HCT116 (cell line): ENCODE measurements at regions not wholly inside any gene's neighbourhood (a gene's known extent, or its start where the extent isn't known, plus 50 kb on each side); places are given as distances from the start of the nearest gene placed in this dataset.

ENCODE experiments used
- ATAC-seq: fragments of 200-7000 bp; cut with Tn5 transposase; 2 replicates; pipeline ENCODE4 v1.9.1; 2020; ENCODE audit warnings: mild to moderate bottlenecking, moderate library complexity
- BruUV-seq: library from RNA; stranded (reverse); fragments of 400-500 nt; replicated peaks from 2 replicates; lab custom pipeline; 2021; lab: Mats Ljungman, UMichigan
- CTCF ChIA-PET: fragments of 300-600 bp; sonication (Branson Sonifier 250); formaldehyde crosslinking; loops from one replicate; lab custom pipeline; 2021; ENCODE audit warnings: antibody characterized with exemption; lab: Charles Lee
- POLR2A ChIA-PET: fragments of 300-600, 350-600 bp; sonication (Branson Sonifier 250); formaldehyde crosslinking; loops from one replicate; lab custom pipeline; 2021; ENCODE audit warnings: antibody characterized with exemption; lab: Charles Lee
- RAD21 ChIA-PET, 2 experiments: fragments of 300-600 bp; sonication (Branson Sonifier 250); formaldehyde crosslinking; loops; one replicate each; lab custom pipeline; 2023; ENCODE audit warnings: low total read pairs in 2 of 2; ENCODE audit not compliant: uncharacterized antibody in 2 of 2, unreplicated experiment in 2 of 2, low non-redundant PET in 1 of 2; lab: Charles Lee
- DNase-seq: peaks from one replicate; pipeline ENCODE4 v3.0.0-alpha.2; 2010; ENCODE audit warnings: low read depth, low spot score
- H2AFZ ChIP-seq: fragments of 200-600 bp; shearing (Covaris generic), sonication (generic); 2 replicates; pipeline ENCODE4 v1.6.1; 2017; ENCODE audit warnings: low read depth, mixed run types, mixed read lengths, antibody characterized with exemption, low read length; ENCODE audit not compliant: poor library complexity, severe bottlenecking
- H3K27ac ChIP-seq: 2 replicates; pipeline ENCODE4 v1.5.1; 2012; ENCODE audit warnings: low read depth, low read length
- H3K27me3 ChIP-seq: fragments of 200-600 bp; sonication (generic); 2 replicates; pipeline ENCODE4 v1.6.1; 2016; ENCODE audit warnings: mixed run types, low read length, mixed read lengths; ENCODE audit not compliant: insufficient read depth
- H3K36me3 ChIP-seq, 2 experiments: fragments of 200-500 bp in 1 of 2; fragments of 200-600 bp in 1 of 2; sonication (Bioruptor generic) in 1 of 2; sonication (generic) in 1 of 2; 2 replicates each; pipeline versions ENCODE4 v1.5.1 to v1.6.1; 2014 to 2016; ENCODE audit warnings: low read length in 2 of 2, inconsistent platforms in 1 of 2, mixed read lengths in 1 of 2, mixed run types in 1 of 2; ENCODE audit not compliant: insufficient read depth in 2 of 2, control insufficient read depth in 1 of 2
- H3K4me1 ChIP-seq, 2 experiments: fragments of 200-600 bp in 1 of 2; sonication (generic) in 1 of 2; 2 replicates each; pipeline versions ENCODE4 v1.5.1 to v1.6.1; 2012 to 2017; ENCODE audit warnings: low read length in 2 of 2, inconsistent platforms in 1 of 2, mild to moderate bottlenecking in 1 of 2, mixed read lengths in 1 of 2, mixed run types in 1 of 2, moderate library complexity in 1 of 2; ENCODE audit not compliant: insufficient read depth in 2 of 2, control insufficient read depth in 1 of 2
- H3K4me2 ChIP-seq: fragments of 200-600 bp; sonication (generic); 2 replicates; pipeline ENCODE4 v1.6.1; 2017; ENCODE audit warnings: mixed run types, low read length, mixed read lengths
- H3K4me3 ChIP-seq, 2 experiments: fragments of 200-600 bp in 1 of 2; sonication (generic) in 1 of 2; replicated peaks in 1 of 2; 2 replicates each; pipeline ENCODE4 v1.5.1; 2011 to 2016; ENCODE audit warnings: low read length in 2 of 2, control low read depth in 1 of 2, low read depth in 1 of 2, mild to moderate bottlenecking in 1 of 2, mixed read lengths in 1 of 2, mixed run types in 1 of 2
- H3K79me2 ChIP-seq: fragments of 200-600 bp; sonication (generic); 2 replicates; pipeline ENCODE4 v1.6.1; 2017; ENCODE audit warnings: mild to moderate bottlenecking, mixed run types, low read length, moderate library complexity, mixed read lengths; ENCODE audit not compliant: insufficient read depth
- H3K9ac ChIP-seq: fragments of 200-600 bp; sonication (generic); 2 replicates; pipeline ENCODE4 v1.6.1; 2016; ENCODE audit warnings: low read length, mixed read lengths
- H3K9me2 ChIP-seq: fragments of 200-600 bp; sonication (generic), shearing (Covaris generic); 2 replicates; pipeline ENCODE4 v1.6.1; 2017; ENCODE audit warnings: mixed run types, mild to moderate bottlenecking, moderate library complexity; ENCODE audit not compliant: insufficient read depth
- H3K9me3 ChIP-seq, 2 experiments: fragments of 200-500 bp in 1 of 2; fragments of 200-600 bp in 1 of 2; sonication (Bioruptor generic) in 1 of 2; sonication (generic) in 1 of 2; 2 replicates each; pipeline ENCODE4 v1.6.1; 2014 to 2017; ENCODE audit warnings: low read length in 2 of 2, mixed read lengths in 2 of 2, inconsistent platforms in 1 of 2, low read depth in 1 of 2, mild to moderate bottlenecking in 1 of 2, mixed run types in 1 of 2, moderate library complexity in 1 of 2; ENCODE audit not compliant: control insufficient read depth in 1 of 2, insufficient read depth in 1 of 2
- H4K20me1 ChIP-seq: fragments of 200-600 bp; sonication (generic), shearing (Covaris generic); 2 replicates; pipeline ENCODE4 v1.6.1; 2017; ENCODE audit warnings: mixed run types, mild to moderate bottlenecking, moderate library complexity; ENCODE audit not compliant: insufficient read depth
- ATF3 ChIP-seq: IDR thresholded peaks from 2 replicates; pipeline ENCODE4 v1.6.1; 2012
- CBX3 ChIP-seq: IDR thresholded peaks from 2 replicates; pipeline ENCODE4 v1.6.1; 2012; ENCODE audit warnings: low read depth
- CEBPB ChIP-seq: IDR thresholded peaks from 2 replicates; pipeline ENCODE4 v1.6.1; 2012; ENCODE audit warnings: low read depth
- FOSL1 ChIP-seq: IDR thresholded peaks from 2 replicates; pipeline ENCODE4 v1.6.1; 2012; ENCODE audit warnings: low read depth
- POLR2A ChIP-seq: IDR thresholded peaks from 2 replicates; pipeline ENCODE4 v1.7.0; 2011; ENCODE audit warnings: borderline replicate concordance; ENCODE audit not compliant: insufficient read depth, insufficient read length; ENCODE audit errors: extremely low read depth
- POLR2AphosphoS5 ChIP-seq: IDR thresholded peaks from 2 replicates; pipeline ENCODE4 v1.6.1; 2011; ENCODE audit warnings: mild to moderate bottlenecking, low read depth, low read length, moderate library complexity
- RAD21 ChIP-seq: IDR thresholded peaks from 2 replicates; pipeline ENCODE4 v1.6.1; 2012; ENCODE audit warnings: low read depth, mild to moderate bottlenecking
- SIN3A ChIP-seq: IDR thresholded peaks from 2 replicates; pipeline ENCODE4 v1.6.1; 2012; ENCODE audit warnings: low read depth
- SP1 ChIP-seq: IDR thresholded peaks from 2 replicates; pipeline ENCODE4 v1.6.1; 2012; ENCODE audit warnings: low read depth
- SRF ChIP-seq: IDR thresholded peaks from 2 replicates; pipeline ENCODE4 v1.6.1; 2012; ENCODE audit warnings: low read depth
- TCF7L2 ChIP-seq: IDR thresholded peaks from 2 replicates; pipeline ENCODE4 v1.7.0; 2011; ENCODE audit warnings: borderline replicate concordance, inconsistent platforms; ENCODE audit not compliant: insufficient read depth, insufficient read length; ENCODE audit errors: extremely low read depth
- YY1 ChIP-seq: IDR thresholded peaks from 2 replicates; pipeline ENCODE4 v1.6.1; 2011; ENCODE audit warnings: low read length, low read depth, moderate library complexity, mild to moderate bottlenecking; ENCODE audit not compliant: insufficient replicate concordance; ENCODE audit errors: extremely low read depth
- intact Hi-C: fragments of 100-400 bp; cut with micrococcal nuclease; formaldehyde crosslinking; loops from 2 replicates; pipeline ENCODE4 v1.10.0; 2022
- TF ChIP-seq, protein P1 (sequence below): IDR thresholded peaks from 2 replicates; pipeline ENCODE4 v1.6.1; 2012; ENCODE audit warnings: low read depth
- TF ChIP-seq, protein P2 (sequence below), 3 experiments: fragments of 200-600 bp in 1 of 3; sonication (generic) in 1 of 3; IDR thresholded peaks in 2 of 3; conservative IDR thresholded peaks in 1 of 3; 2 replicates each; pipeline ENCODE4 v1.5.1; 2012 to 2017; ENCODE audit warnings: low read depth in 2 of 3, low read length in 2 of 3, antibody characterized with exemption in 1 of 3, borderline replicate concordance in 1 of 3, control low read depth in 1 of 3, mild to moderate bottlenecking in 1 of 3, mixed read lengths in 1 of 3, mixed run types in 1 of 3, moderate library complexity in 1 of 3; ENCODE audit not compliant: insufficient read depth in 1 of 3

GRCh38 chr12:82047446-82047845 lies 288.3 kb upstream of the PPFIA2 start:
- Histone ChIP-seq H2AFZ (no peak overlapping the region), H3K9me3 (no peaks in the 10 kb centered on the region), H3K4me1 (no peaks in the 10 kb centered on the region), H3K9me2 (no peaks in the 10 kb centered on the region), H3K36me3 (no peaks in the 10 kb centered on the region), H3K79me2 (no peaks in the 10 kb centered on the region), H3K4me3 (no peak overlapping the region), H4K20me1 (no peaks in the 10 kb centered on the region), H3K27me3 (no peaks in the 10 kb centered on the region), H3K4me2 (no peak overlapping the region), H3K27ac (no peak overlapping the region), H3K9ac (no peak overlapping the region)
- ChIA-PET RAD21 (no interaction called here), CTCF (no interaction called here), POLR2A (no interaction called here)
- ATAC-seq (no peak), DNase-seq (no peak)
- intact Hi-C loops, result no loop called here
- TF ChIP-seq SP1 (no peak), YY1 (no peak), FOSL1 (no peak), RAD21 (no peak), POLR2A (no peak), SIN3A (no peak), POLR2AphosphoS5 (no peak), CEBPB (no peak), CBX3 (no peak), ATF3 (no peak), TCF7L2 (no peak), SRF (no peak)
- TF ChIP-seq, protein P1, sequence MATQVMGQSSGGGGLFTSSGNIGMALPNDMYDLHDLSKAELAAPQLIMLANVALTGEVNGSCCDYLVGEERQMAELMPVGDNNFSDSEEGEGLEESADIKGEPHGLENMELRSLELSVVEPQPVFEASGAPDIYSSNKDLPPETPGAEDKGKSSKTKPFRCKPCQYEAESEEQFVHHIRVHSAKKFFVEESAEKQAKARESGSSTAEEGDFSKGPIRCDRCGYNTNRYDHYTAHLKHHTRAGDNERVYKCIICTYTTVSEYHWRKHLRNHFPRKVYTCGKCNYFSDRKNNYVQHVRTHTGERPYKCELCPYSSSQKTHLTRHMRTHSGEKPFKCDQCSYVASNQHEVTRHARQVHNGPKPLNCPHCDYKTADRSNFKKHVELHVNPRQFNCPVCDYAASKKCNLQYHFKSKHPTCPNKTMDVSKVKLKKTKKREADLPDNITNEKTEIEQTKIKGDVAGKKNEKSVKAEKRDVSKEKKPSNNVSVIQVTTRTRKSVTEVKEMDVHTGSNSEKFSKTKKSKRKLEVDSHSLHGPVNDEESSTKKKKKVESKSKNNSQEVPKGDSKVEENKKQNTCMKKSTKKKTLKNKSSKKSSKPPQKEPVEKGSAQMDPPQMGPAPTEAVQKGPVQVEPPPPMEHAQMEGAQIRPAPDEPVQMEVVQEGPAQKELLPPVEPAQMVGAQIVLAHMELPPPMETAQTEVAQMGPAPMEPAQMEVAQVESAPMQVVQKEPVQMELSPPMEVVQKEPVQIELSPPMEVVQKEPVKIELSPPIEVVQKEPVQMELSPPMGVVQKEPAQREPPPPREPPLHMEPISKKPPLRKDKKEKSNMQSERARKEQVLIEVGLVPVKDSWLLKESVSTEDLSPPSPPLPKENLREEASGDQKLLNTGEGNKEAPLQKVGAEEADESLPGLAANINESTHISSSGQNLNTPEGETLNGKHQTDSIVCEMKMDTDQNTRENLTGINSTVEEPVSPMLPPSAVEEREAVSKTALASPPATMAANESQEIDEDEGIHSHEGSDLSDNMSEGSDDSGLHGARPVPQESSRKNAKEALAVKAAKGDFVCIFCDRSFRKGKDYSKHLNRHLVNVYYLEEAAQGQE, result no peak
- TF ChIP-seq, protein P2, sequence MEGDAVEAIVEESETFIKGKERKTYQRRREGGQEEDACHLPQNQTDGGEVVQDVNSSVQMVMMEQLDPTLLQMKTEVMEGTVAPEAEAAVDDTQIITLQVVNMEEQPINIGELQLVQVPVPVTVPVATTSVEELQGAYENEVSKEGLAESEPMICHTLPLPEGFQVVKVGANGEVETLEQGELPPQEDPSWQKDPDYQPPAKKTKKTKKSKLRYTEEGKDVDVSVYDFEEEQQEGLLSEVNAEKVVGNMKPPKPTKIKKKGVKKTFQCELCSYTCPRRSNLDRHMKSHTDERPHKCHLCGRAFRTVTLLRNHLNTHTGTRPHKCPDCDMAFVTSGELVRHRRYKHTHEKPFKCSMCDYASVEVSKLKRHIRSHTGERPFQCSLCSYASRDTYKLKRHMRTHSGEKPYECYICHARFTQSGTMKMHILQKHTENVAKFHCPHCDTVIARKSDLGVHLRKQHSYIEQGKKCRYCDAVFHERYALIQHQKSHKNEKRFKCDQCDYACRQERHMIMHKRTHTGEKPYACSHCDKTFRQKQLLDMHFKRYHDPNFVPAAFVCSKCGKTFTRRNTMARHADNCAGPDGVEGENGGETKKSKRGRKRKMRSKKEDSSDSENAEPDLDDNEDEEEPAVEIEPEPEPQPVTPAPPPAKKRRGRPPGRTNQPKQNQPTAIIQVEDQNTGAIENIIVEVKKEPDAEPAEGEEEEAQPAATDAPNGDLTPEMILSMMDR (IDR thresholded peaks at IDR 0.05 in 2 of 3, conservative IDR thresholded peaks at IDR 0.05 in 1 of 3; ENCODE audit: borderline replicate concordance in 1 of 3, insufficient read depth in 1 of 3, low read depth in 2 of 3, low read length in 2 of 3), result no peak
- no TSS peak for BruUV-seq
